ENCODE measurements at regions not wholly inside any gene's neighbourhood (a gene's known extent, or its start where the extent isn't known, plus 50 kb on each side); places are given as distances from the start of the nearest gene placed in this dataset.

DNA sequence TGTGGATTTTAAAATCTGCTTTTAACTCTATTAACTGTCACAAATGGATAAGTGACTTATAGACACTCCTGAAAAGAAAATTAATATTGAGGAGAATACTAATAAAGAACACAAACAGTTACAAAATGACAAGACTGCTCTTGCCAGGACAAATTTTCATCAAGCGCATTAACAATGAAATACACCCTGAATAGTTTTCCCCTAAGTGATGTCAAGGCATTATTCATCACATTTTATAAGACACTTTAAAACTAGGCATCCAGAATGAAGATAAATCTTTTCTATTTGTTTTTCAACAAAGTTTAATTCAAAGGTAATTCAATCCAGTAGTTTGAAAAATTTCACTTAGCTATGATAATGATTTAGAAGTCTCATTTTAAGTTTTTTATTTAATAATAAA, 110.5 kb upstream of the SEC61G start:
- no peak overlapping the region for H3K4me3 Mint-ChIP-seq (ENCODE audit: unreplicated experiment)
- H3K9me3 Mint-ChIP-seq (ENCODE audit: low read depth): no peaks in the 10 kb centered on the region
- no peak overlapping the region for H3K27ac Mint-ChIP-seq (ENCODE audit: unreplicated experiment)
- DNase-seq (ENCODE audit: low spot score): no peak
- no peaks in the 10 kb centered on the region for H3K4me1 Mint-ChIP-seq (ENCODE audit: low read depth)
- TF ChIP-seq, protein P1, sequence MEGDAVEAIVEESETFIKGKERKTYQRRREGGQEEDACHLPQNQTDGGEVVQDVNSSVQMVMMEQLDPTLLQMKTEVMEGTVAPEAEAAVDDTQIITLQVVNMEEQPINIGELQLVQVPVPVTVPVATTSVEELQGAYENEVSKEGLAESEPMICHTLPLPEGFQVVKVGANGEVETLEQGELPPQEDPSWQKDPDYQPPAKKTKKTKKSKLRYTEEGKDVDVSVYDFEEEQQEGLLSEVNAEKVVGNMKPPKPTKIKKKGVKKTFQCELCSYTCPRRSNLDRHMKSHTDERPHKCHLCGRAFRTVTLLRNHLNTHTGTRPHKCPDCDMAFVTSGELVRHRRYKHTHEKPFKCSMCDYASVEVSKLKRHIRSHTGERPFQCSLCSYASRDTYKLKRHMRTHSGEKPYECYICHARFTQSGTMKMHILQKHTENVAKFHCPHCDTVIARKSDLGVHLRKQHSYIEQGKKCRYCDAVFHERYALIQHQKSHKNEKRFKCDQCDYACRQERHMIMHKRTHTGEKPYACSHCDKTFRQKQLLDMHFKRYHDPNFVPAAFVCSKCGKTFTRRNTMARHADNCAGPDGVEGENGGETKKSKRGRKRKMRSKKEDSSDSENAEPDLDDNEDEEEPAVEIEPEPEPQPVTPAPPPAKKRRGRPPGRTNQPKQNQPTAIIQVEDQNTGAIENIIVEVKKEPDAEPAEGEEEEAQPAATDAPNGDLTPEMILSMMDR (IDR thresholded peaks at IDR 0.05): no peak
- no peaks in the 10 kb centered on the region for H3K36me3 Mint-ChIP-seq (ENCODE audit: low read depth)
- H3K27me3 Mint-ChIP-seq (ENCODE audit: low read depth): no peaks in the 10 kb centered on the region

DNA sequence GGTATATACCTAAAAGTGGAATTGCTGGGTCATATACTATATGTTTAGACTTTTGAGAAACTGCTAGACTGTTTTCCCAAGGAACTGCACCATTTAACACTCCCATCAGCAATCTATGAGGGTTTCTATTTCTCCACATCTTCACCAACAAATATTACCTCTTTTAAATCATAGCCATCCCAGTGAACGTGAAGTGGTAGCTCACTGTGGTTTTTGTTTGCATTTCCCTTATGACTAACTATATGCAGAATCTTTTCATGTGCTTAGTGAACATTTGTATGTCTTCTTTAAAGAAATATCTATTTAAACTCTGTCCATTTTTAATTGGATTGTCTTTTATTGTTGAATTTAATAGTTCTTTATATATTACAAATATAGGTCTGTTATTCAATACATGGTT, 115.8 kb upstream of the SEC61G start:
- H3K4me3 Mint-ChIP-seq (ENCODE audit: unreplicated experiment): no peak overlapping the region
- no peaks in the 10 kb centered on the region for H3K27me3 Mint-ChIP-seq (ENCODE audit: low read depth)
- TF ChIP-seq, protein P1 (IDR thresholded peaks at IDR 0.05): no peak
- H3K27ac Mint-ChIP-seq (ENCODE audit: unreplicated experiment): no peak overlapping the region
- H3K4me1 Mint-ChIP-seq (ENCODE audit: low read depth): peaks cover 17% of the 10 kb centered on the region
- H3K9me3 Mint-ChIP-seq (ENCODE audit: low read depth): no peaks in the 10 kb centered on the region
- no peak for DNase-seq (ENCODE audit: low spot score)
- no peaks in the 10 kb centered on the region for H3K36me3 Mint-ChIP-seq (ENCODE audit: low read depth)

DNA sequence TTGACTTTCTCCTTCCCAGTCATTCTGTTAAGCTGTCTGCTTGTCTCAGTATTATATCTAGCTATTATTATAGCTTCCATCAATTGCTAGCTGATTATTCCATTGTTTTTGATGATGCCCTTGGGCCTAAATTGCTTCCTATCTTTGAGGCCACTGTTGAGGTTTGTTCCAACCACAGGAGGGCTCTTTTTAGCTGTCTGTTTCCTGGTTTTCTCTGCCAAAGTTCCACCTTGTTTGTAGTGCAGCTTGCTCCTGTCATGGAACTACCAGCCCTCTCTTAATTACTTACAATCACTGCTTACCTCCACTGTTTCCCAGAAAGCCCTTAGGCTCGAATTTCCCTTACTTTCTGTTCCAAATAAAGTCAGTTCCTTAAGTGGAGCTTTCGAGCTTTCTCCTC, 118.7 kb upstream of the SEC61G start:
- H3K36me3 Mint-ChIP-seq (ENCODE audit: low read depth): no peaks in the 10 kb centered on the region
- H3K4me3 Mint-ChIP-seq (ENCODE audit: unreplicated experiment): no peak overlapping the region
- H3K4me1 Mint-ChIP-seq (ENCODE audit: low read depth): peaks cover 26% of the 10 kb centered on the region
- H3K27me3 Mint-ChIP-seq (ENCODE audit: low read depth): no peaks in the 10 kb centered on the region
- DNase-seq (ENCODE audit: low spot score): no peak
- no peaks in the 10 kb centered on the region for H3K9me3 Mint-ChIP-seq (ENCODE audit: low read depth)
- no peak overlapping the region for H3K27ac Mint-ChIP-seq (ENCODE audit: unreplicated experiment)
- TF ChIP-seq, protein P1 (IDR thresholded peaks at IDR 0.05): peak; percentile 43

DNA sequence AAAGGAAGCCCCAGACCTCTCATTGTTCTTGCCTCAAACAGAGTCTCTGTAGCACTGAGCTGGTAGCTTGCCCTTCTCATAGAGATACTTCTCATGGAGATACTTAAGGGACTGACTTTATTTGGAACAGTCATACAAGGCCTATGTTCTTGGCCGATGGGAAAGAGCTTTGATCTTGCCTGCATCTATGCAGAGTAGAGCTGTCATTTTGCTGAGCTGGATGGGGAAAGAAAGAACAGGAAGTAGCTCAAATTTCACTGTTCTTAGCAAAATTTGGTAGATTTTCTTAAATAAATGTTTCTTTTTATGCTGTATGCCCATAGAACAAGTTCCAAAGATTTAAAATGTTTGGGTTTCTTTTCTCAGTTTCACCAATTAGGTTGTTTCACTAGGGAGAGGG, 119.3 kb upstream of the SEC61G start:
- H3K27me3 Mint-ChIP-seq (ENCODE audit: low read depth): no peaks in the 10 kb centered on the region
- TF ChIP-seq, protein P1 (IDR thresholded peaks at IDR 0.05): no peak
- no peaks in the 10 kb centered on the region for H3K9me3 Mint-ChIP-seq (ENCODE audit: low read depth)
- H3K4me1 Mint-ChIP-seq (ENCODE audit: low read depth): peaks cover 26% of the 10 kb centered on the region
- H3K27ac Mint-ChIP-seq (ENCODE audit: unreplicated experiment): no peak overlapping the region
- DNase-seq (ENCODE audit: low spot score): no peak
- no peaks in the 10 kb centered on the region for H3K36me3 Mint-ChIP-seq (ENCODE audit: low read depth)
- no peak overlapping the region for H3K4me3 Mint-ChIP-seq (ENCODE audit: unreplicated experiment)

DNA sequence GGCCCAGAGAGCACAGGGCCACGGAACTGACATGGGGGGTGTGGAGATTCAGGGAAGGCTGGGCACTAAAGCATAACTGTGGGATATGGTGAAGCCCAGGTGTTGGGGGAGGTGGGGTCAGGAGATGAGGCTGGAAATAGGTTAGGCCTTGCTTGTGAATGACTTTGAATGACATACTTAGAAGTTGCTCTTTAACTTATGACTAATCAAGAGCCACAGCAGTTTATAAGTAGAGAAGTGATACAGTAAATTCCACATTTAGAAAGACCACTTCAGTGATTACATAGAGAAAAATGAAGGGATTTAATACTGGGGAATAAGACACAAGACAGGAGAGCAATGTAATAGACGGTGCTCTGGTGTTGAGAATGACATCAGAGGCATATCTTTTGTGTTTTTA, 120.8 kb upstream of the SEC61G start:
- Mint-ChIP-seq H3K4me1 (ENCODE audit: low read depth) (peaks cover 26% of the 10 kb centered on the region), H3K27ac (ENCODE audit: unreplicated experiment) (peak overlapping the region; percentile 4), H3K9me3 (ENCODE audit: low read depth) (no peaks in the 10 kb centered on the region), H3K4me3 (ENCODE audit: unreplicated experiment) (no peak overlapping the region), H3K27me3 (ENCODE audit: low read depth) (no peaks in the 10 kb centered on the region), H3K36me3 (ENCODE audit: low read depth) (no peaks in the 10 kb centered on the region)
- TF ChIP-seq, protein P1 (IDR thresholded peaks at IDR 0.05): no peak
- DNase-seq (ENCODE audit: low spot score): no peak
